ENCODE measurements at regions not wholly inside any gene's neighbourhood (a gene's known extent, or its start where the extent isn't known, plus 50 kb on each side); places are given as distances from the start of the nearest gene placed in this dataset.

- TF ChIP-seq POLR2A (IDR thresholded peaks at IDR 0.05) (no peak), CTCF (IDR thresholded peaks at IDR 0.05) (no peak), POLR2AphosphoS5 (IDR thresholded peaks at IDR 0.05) (no peak)
Observed at GRCh38 chr4:64001229-64001898, 407.9 kb downstream of the TECRL start.
